BJ (cell line): ENCODE measurements at regions not wholly inside any gene's neighbourhood (a gene's known extent, or its start where the extent isn't known, plus 50 kb on each side); places are given as distances from the start of the nearest gene placed in this dataset.
"Not testable (repeated sequence)": the region's sequence is repeated elsewhere in the genome, so short reads cannot be mapped to it uniquely, and the experiment has no call there.

Source experiments
- CTCF ChIA-PET: fragments of 350-600 bp; formaldehyde crosslinking; extraction: SDS; loops from one replicate; lab custom pipeline; 2021; ENCODE audit warnings: antibody characterized with exemption, inconsistent platforms; lab: Yijun Ruan, JAX
- POLR2A ChIA-PET: fragments of 300-600 bp; sonication (Branson Sonifier 250); formaldehyde crosslinking; extraction: SDS; loops from one replicate; lab custom pipeline; 2021; ENCODE audit warnings: antibody characterized with exemption; lab: Charles Lee
- DNase-seq: peaks from one replicate; pipeline ENCODE4 v3.0.0-alpha.2; 2011; ENCODE audit warnings: low read depth
- H3K27me3 ChIP-seq: 2 replicates; pipeline ENCODE4 v1.6.0; 2011; ENCODE audit warnings: low read length; ENCODE audit not compliant: control insufficient read depth, insufficient read depth
- H3K36me3 ChIP-seq: 2 replicates; pipeline ENCODE4 v1.5.1; 2011; ENCODE audit warnings: low read length; ENCODE audit not compliant: control insufficient read depth, insufficient read depth
- H3K4me3 ChIP-seq: 2 replicates; pipeline ENCODE4 v1.5.1; 2011; ENCODE audit warnings: low read depth, mild to moderate bottlenecking, control low read depth, low read length
- CTCF ChIP-seq: IDR thresholded peaks from 2 replicates; pipeline ENCODE4 v1.5.1; 2011; ENCODE audit warnings: low read depth, mild to moderate bottlenecking, control low read depth, inconsistent platforms, low read length, moderate library complexity; ENCODE audit not compliant: insufficient read depth

DNA sequence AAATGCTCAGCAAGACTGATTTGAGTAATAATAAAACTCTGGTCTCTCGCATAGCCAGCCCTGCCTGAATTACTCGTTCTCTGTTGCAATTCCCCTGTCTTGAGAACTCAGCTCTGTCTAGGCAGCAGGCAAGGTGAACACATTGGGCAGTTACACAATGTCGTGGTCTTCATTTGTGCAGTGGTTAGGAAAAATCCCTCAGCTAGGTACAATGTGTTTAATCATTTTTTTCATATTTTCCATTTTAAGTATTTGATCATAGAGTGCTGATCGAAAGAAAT, 508.7 kb downstream of the RPIA start:
- H3K36me3 ChIP-seq, H3K27me3 ChIP-seq, H3K4me3 ChIP-seq, CTCF ChIA-PET, DNase-seq, POLR2A ChIA-PET: not testable (repeated sequence)

DNA sequence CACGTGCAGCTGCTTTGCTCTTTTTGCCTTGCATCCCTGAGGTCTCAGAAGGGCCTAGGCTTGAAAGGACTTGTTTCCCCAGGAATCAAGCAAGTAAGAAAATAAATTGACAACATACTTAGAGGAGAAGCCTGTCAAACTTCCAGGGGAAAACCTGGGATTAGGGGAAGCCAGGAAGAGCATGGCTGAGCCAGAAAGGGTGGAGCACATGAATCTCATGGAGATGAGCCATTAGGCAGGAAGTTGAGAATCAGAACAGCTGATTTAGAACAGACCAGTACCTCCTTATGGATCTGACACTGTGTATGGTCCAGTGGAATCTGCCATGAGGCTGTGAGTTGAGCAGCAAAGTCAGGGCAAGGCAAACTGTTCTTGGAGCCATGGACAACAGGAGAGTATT, 511.0 kb downstream of the RPIA start:
- CTCF ChIA-PET, H3K36me3 ChIP-seq, H3K4me3 ChIP-seq, DNase-seq, H3K27me3 ChIP-seq, POLR2A ChIA-PET: not testable (repeated sequence)

DNA sequence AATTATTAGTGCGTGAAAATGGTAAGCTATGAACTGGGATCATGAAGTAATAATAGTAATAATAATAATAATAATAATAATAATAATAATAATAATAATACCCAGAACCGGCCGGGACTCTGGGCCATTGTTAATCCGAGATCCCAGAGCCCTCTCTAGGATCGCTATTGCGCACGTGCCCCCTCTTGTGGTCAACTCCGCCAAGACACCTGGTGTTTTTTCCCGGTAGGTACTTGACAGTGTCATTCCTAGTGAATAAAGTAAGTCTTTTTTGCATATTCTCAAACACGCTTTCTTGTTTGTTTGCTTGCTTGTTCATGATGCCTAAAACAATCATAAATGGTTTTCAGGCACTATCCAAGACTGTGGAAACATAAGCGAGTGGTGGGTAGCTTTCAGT, 513.7 kb downstream of the RPIA start:
- TF ChIP-seq CTCF, result peak; percentile 42
- H3K27me3 ChIP-seq, H3K4me3 ChIP-seq, H3K36me3 ChIP-seq, DNase-seq, POLR2A ChIA-PET, CTCF ChIA-PET: not testable (repeated sequence)

- POLR2A ChIA-PET, CTCF ChIA-PET, H3K4me3 ChIP-seq, DNase-seq, H3K27me3 ChIP-seq, H3K36me3 ChIP-seq: not testable (repeated sequence)
Measured at GRCh38 chr2:89208144-89208932, 516.9 kb downstream of the RPIA start.

GRCh38 chr2:89213151-89213550, 521.7 kb downstream of the RPIA start:
- H3K36me3 ChIP-seq, CTCF ChIA-PET, H3K27me3 ChIP-seq, H3K4me3 ChIP-seq, POLR2A ChIA-PET, DNase-seq: not testable (repeated sequence)

DNA sequence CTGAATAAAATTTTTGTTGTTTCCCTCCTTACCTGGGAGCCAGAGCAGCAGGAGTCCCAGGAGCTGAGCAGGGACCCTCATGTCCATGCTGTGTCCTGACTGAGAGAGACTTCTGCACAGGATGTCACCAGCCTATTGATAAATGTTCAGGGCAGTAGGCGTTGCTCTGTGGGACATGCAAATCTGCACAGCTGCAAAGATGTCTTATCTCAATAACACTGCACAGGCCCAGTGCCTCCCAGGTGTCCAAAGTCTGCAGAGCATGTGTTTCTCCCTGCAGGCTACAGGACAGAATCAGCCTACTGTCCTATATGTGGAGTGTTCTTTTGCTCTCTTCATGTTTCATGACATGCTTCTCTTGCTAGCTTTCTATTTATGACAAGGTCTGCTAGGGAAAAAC, 522.3 kb downstream of the RPIA start:
- CTCF ChIA-PET, H3K4me3 ChIP-seq, POLR2A ChIA-PET, H3K27me3 ChIP-seq, DNase-seq, H3K36me3 ChIP-seq: not testable (repeated sequence)

DNA sequence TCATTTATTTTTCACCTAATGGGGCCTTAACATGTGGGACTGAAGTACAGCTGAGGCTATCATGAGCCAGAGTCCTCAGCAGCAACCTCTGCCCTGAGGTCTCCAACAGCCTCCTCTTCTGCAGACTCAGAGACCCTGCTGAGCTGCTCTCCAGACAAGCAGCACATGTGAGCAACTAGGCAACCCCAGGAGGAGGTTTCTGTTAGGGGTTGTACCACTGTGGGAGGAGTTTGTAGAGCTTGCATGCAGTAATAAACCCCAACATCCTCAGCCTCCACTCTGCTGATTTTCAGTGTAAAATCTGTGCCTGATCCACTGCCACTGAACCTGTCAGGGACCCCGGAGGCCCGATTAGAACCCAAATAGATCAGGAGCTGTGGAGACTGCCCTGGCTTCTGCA, 530.0 kb downstream of the RPIA start:
- H3K4me3 ChIP-seq, POLR2A ChIA-PET, CTCF ChIA-PET, H3K36me3 ChIP-seq, H3K27me3 ChIP-seq, DNase-seq: not testable (repeated sequence)

DNA sequence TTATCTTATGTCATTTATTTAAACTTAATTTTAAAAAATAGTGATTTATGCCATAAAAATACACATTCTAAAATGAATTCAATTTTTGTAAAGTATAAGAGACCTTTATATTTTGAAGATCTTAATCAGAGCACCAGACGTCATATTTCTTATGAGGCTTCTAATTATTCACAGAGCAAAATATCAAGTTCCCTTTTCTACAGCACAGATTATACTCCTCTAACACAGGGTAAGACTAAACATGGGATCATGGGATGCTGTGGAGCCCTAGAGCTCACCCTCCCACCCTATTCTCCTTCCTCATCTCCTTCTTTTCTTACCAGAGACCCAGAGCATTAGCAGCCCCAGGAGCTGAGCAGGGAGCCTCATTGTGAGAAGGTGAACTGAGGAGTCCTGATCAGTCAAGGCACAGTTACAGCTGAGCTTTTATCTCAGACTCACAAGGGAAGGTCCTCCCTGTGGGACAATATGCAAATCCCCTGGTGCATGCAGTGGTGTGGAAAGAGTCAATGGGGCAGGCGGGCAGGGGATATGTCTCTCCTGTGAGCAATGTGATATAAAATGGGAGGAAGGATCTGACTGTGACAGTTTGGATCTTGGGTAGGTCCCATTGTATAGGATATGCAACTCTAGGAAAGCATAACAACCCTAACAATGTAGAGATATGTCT, 530.7 kb downstream of the RPIA start:
- H3K36me3 ChIP-seq, H3K4me3 ChIP-seq, POLR2A ChIA-PET, H3K27me3 ChIP-seq, CTCF ChIA-PET, DNase-seq: not testable (repeated sequence)

DNA sequence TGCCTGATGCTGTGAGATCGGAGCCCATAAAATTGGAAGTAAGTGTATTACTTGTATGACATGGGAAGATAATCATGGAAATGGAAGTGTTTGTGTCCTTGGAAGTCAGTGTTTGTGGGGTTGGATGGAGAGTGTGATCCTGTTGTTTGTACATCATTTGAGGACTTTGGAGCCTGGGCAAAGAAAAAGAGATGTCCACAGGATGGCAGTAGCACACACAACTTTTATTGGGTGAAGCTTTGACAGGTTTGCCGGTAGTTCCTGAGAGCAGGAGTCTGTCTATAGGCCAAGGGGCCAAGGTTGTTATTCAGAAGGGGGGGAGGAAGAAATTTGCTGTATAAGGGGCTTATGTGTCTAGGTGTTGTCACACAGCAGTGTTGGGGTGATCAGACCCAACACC, 533.3 kb downstream of the RPIA start:
- H3K27me3 ChIP-seq, H3K36me3 ChIP-seq, CTCF ChIA-PET, DNase-seq, POLR2A ChIA-PET, H3K4me3 ChIP-seq: not testable (repeated sequence)

GRCh38 chr2:89229979-89230378, 538.5 kb downstream of the RPIA start:
- CTCF ChIA-PET, H3K36me3 ChIP-seq, DNase-seq, H3K4me3 ChIP-seq, POLR2A ChIA-PET, H3K27me3 ChIP-seq: not testable (repeated sequence)

GRCh38 chr2:89231241-89231640, 539.8 kb downstream of the RPIA start:
- H3K4me3 ChIP-seq, CTCF ChIA-PET, DNase-seq, H3K27me3 ChIP-seq, POLR2A ChIA-PET, H3K36me3 ChIP-seq: not testable (repeated sequence)

GRCh38 chr2:89233931-89234330, 542.5 kb downstream of the RPIA start:
- H3K4me3 ChIP-seq, H3K27me3 ChIP-seq, DNase-seq, CTCF ChIA-PET, POLR2A ChIA-PET, H3K36me3 ChIP-seq: not testable (repeated sequence)
